ENCODE measurements at regions not wholly inside any gene's neighbourhood (a gene's known extent, or its start where the extent isn't known, plus 50 kb on each side); places are given as distances from the start of the nearest gene placed in this dataset.
"Not testable (repeated sequence)": the region's sequence is repeated elsewhere in the genome, so short reads cannot be mapped to it uniquely, and the experiment has no call there.

- TF ChIP-seq, protein P1, sequence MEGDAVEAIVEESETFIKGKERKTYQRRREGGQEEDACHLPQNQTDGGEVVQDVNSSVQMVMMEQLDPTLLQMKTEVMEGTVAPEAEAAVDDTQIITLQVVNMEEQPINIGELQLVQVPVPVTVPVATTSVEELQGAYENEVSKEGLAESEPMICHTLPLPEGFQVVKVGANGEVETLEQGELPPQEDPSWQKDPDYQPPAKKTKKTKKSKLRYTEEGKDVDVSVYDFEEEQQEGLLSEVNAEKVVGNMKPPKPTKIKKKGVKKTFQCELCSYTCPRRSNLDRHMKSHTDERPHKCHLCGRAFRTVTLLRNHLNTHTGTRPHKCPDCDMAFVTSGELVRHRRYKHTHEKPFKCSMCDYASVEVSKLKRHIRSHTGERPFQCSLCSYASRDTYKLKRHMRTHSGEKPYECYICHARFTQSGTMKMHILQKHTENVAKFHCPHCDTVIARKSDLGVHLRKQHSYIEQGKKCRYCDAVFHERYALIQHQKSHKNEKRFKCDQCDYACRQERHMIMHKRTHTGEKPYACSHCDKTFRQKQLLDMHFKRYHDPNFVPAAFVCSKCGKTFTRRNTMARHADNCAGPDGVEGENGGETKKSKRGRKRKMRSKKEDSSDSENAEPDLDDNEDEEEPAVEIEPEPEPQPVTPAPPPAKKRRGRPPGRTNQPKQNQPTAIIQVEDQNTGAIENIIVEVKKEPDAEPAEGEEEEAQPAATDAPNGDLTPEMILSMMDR (IDR thresholded peaks at IDR 0.05): not testable (repeated sequence)
- not testable (repeated sequence) for TF ChIP-seq POLR2A (IDR thresholded peaks at IDR 0.05)
These were observed 112.3 kb upstream of the CRBN start for GRCh38 chr3:3291756-3292283.
